Keratinocyte (primary cell): ENCODE measurements at regions not wholly inside any gene's neighbourhood (a gene's known extent, or its start where the extent isn't known, plus 50 kb on each side); places are given as distances from the start of the nearest gene placed in this dataset.

ENCODE experiments used
- DNase-seq: peaks from one replicate; pipeline ENCODE4 v3.0.0-alpha.2; 2011; ENCODE audit warnings: low read depth, missing footprints, low spot score
- FAIRE-seq: peaks from 2 replicates; lab custom pipeline; 2011; peaks lifted over from hg19 to GRCh38; lab: Jason Lieb, UNC
- H2AFZ ChIP-seq: 2 replicates; pipeline ENCODE4 v1.6.0; 2012; ENCODE audit warnings: low read length, control low read depth, inconsistent platforms; ENCODE audit not compliant: control insufficient read depth
- H3K27ac ChIP-seq: 2 replicates; pipeline ENCODE4 v1.5.1; 2011; ENCODE audit warnings: low read length; ENCODE audit not compliant: control insufficient read depth, insufficient read depth
- H3K27me3 ChIP-seq: 3 replicates; pipeline ENCODE4 v1.6.0; 2011; ENCODE audit warnings: low read length; ENCODE audit not compliant: control insufficient read depth, insufficient read depth; ENCODE audit errors: extremely low read depth
- H3K36me3 ChIP-seq, 2 experiments: 2 replicates in 1 of 2; 3 replicates in 1 of 2; pipeline ENCODE4 v1.5.1; 2011; ENCODE audit warnings: low read length in 2 of 2, mild to moderate bottlenecking in 1 of 2; ENCODE audit not compliant: control insufficient read depth in 2 of 2, insufficient read depth in 2 of 2; ENCODE audit errors: extremely low read depth in 1 of 2
- H3K4me1 ChIP-seq: 3 replicates; pipeline ENCODE4 v1.5.1; 2011; ENCODE audit warnings: low read length; ENCODE audit not compliant: control insufficient read depth, insufficient read depth; ENCODE audit errors: extremely low read depth
- H3K4me2 ChIP-seq: 3 replicates; pipeline ENCODE4 v1.6.0; 2011; ENCODE audit warnings: low read depth, low read length; ENCODE audit not compliant: control insufficient read depth, insufficient read depth; ENCODE audit errors: extremely low read depth
- H3K4me3 ChIP-seq, 3 experiments: fragments of 200-600 bp in 1 of 3; sonication (generic) in 1 of 3; 2 replicates in 2 of 3; 3 replicates in 1 of 3; pipeline ENCODE4 v1.5.1; 2011 to 2016; ENCODE audit warnings: low read length in 3 of 3, mild to moderate bottlenecking in 3 of 3, control low read depth in 2 of 3, inconsistent platforms in 1 of 3, low read depth in 1 of 3, mixed read lengths in 1 of 3, mixed run types in 1 of 3, moderate library complexity in 1 of 3; ENCODE audit not compliant: control insufficient read depth in 2 of 3, insufficient read depth in 2 of 3; ENCODE audit errors: extremely low read depth in 1 of 3
- H3K79me2 ChIP-seq: 2 replicates; pipeline ENCODE4 v1.6.0; 2012; ENCODE audit warnings: low read length; ENCODE audit not compliant: control insufficient read depth, insufficient read depth
- H3K9ac ChIP-seq: 3 replicates; pipeline ENCODE4 v1.6.0; 2011; ENCODE audit warnings: low read length; ENCODE audit not compliant: control insufficient read depth, insufficient read depth; ENCODE audit errors: extremely low read depth
- H3K9me1 ChIP-seq: 3 replicates; pipeline ENCODE4 v1.6.0; 2011; ENCODE audit warnings: low read length; ENCODE audit not compliant: control insufficient read depth, insufficient read depth; ENCODE audit errors: extremely low read depth
- H3K9me3 ChIP-seq: 2 replicates; pipeline ENCODE4 v1.5.1; 2012; ENCODE audit warnings: low read depth, low read length; ENCODE audit not compliant: control insufficient read depth
- H4K20me1 ChIP-seq: 3 replicates; pipeline ENCODE4 v1.6.0; 2011; ENCODE audit warnings: low read length; ENCODE audit not compliant: control insufficient read depth, insufficient read depth; ENCODE audit errors: extremely low read depth
- CTCF ChIP-seq, 3 experiments: IDR thresholded peaks in 1 of 3; conservative IDR thresholded peaks in 1 of 3; optimal IDR thresholded peaks in 1 of 3; 2 replicates in 2 of 3; 3 replicates in 1 of 3; pipeline versions ENCODE3 to v1.5.1; 2011; ENCODE audit warnings: low read length in 3 of 3, mild to moderate bottlenecking in 3 of 3, moderate library complexity in 2 of 3, control low read depth in 1 of 3, inconsistent platforms in 1 of 3; ENCODE audit not compliant: insufficient read depth in 2 of 3; ENCODE audit errors: extremely low read depth in 1 of 3
- EZH2 ChIP-seq: IDR thresholded peaks from one replicate; pipeline ENCODE4 v1.6.1; 2012; ENCODE audit warnings: inconsistent platforms, mild to moderate bottlenecking, low read length, moderate library complexity
- dilution Hi-C: fragments of 300-500 bp; cut with MboI; formaldehyde crosslinking; loops from one replicate; pipeline ENCODE4 v1.7.0; 2020; ENCODE audit warnings: low sequenced_read_pairs; ENCODE audit not compliant: extremely low pct_ligation_motif_present

- TF ChIP-seq EZH2 (no peak), CTCF (optimal IDR thresholded peaks at IDR 0.05 in 1 of 3, IDR thresholded peaks at IDR 0.05 in 1 of 3, conservative IDR thresholded peaks at IDR 0.05 in 1 of 3; ENCODE audit: extremely low read depth in 1 of 3, insufficient read depth in 2 of 3, low read length in 3 of 3) (no peak)
- no peak overlapping the region for H3K4me2 ChIP-seq
- H2AFZ ChIP-seq: no peak overlapping the region
- dilution Hi-C loops: no loop called here
- H3K79me2 ChIP-seq: no peaks in the 10 kb centered on the region
- H3K9me1 ChIP-seq: no peaks in the 10 kb centered on the region
- H3K36me3 ChIP-seq: no peaks in the 10 kb centered on the region
- no peak overlapping the region for H3K27ac ChIP-seq
- H3K27me3 ChIP-seq: no peaks in the 10 kb centered on the region
- DNase-seq (no peak), FAIRE-seq (no peak)
- no peak overlapping the region for H3K4me3 ChIP-seq
- no peak overlapping the region for H3K9ac ChIP-seq
- no peaks in the 10 kb centered on the region for H3K4me1 ChIP-seq
- no peaks in the 10 kb centered on the region for H3K9me3 ChIP-seq
- H4K20me1 ChIP-seq: no peaks in the 10 kb centered on the region
These were observed 323.6 kb downstream of the EIPR1 start for GRCh38 chr2:3054066-3054465.

GRCh38 chr2:3051266-3051665 lies 326.4 kb downstream of the EIPR1 start:
- no peaks in the 10 kb centered on the region for H4K20me1 ChIP-seq
- no peak overlapping the region for H3K27ac ChIP-seq
- H3K9me1 ChIP-seq: no peaks in the 10 kb centered on the region
- dilution Hi-C loops: no loop called here
- DNase-seq (no peak), FAIRE-seq (no peak)
- no peaks in the 10 kb centered on the region for H3K79me2 ChIP-seq
- H3K9me3 ChIP-seq: peaks cover 3% of the 10 kb centered on the region
- no peaks in the 10 kb centered on the region for H3K4me1 ChIP-seq
- H3K27me3 ChIP-seq: no peaks in the 10 kb centered on the region
- H3K36me3 ChIP-seq: no peaks in the 10 kb centered on the region
- H3K4me2 ChIP-seq: no peak overlapping the region
- H3K4me3 ChIP-seq: no peak overlapping the region
- no peak overlapping the region for H2AFZ ChIP-seq
- H3K9ac ChIP-seq: no peak overlapping the region
- TF ChIP-seq CTCF (optimal IDR thresholded peaks at IDR 0.05 in 1 of 3, IDR thresholded peaks at IDR 0.05 in 1 of 3, conservative IDR thresholded peaks at IDR 0.05 in 1 of 3; ENCODE audit: extremely low read depth in 1 of 3, insufficient read depth in 2 of 3, low read length in 3 of 3) (no peak), EZH2 (no peak)
